Activated CD8-positive, alpha-beta T cell treated with anti-CD3 and anti-CD28 coated beads, Interleukin-2, amount 10 ng/mL, durations not matched to agents 7 days and 5 days (primary cell): ENCODE measurements at regions not wholly inside any gene's neighbourhood (a gene's known extent, or its start where the extent isn't known, plus 50 kb on each side); places are given as distances from the start of the nearest gene placed in this dataset.

ENCODE experiments used
- ATAC-seq: fragments of 150-1000 bp; cut with Tn5 transposase; one replicate; pipeline ENCODE4 v1.10.0; 2021; ENCODE audit warnings: moderate library complexity
- CTCF ChIA-PET: fragments of 350-600 bp; sonication (Branson Sonifier 250); formaldehyde crosslinking; loops from one replicate; lab custom pipeline; 2021; ENCODE audit warnings: antibody characterized with exemption; lab: Charles Lee
- POLR2A ChIA-PET: fragments of 350-600 bp; sonication (Branson Sonifier 250); formaldehyde crosslinking; loops from one replicate; lab custom pipeline; 2021; ENCODE audit warnings: antibody characterized with exemption; lab: Charles Lee
- DNase-seq: peaks from one replicate; pipeline ENCODE4 v3.0.0-alpha.2; 2020
- H3K27ac Mint-ChIP-seq: one replicate; pipeline ENCODE4 v1.8.0; 2021; ENCODE audit warnings: mild to moderate bottlenecking, mixed read lengths
- H3K27me3 Mint-ChIP-seq: one replicate; pipeline ENCODE4 v1.8.0; 2021; ENCODE audit warnings: low read depth, mixed read lengths
- H3K36me3 Mint-ChIP-seq: one replicate; pipeline ENCODE4 v1.8.0; 2021; ENCODE audit warnings: low read depth, mixed read lengths
- H3K4me1 Mint-ChIP-seq: one replicate; pipeline ENCODE4 v1.8.0; 2021; ENCODE audit warnings: low read depth, mixed read lengths
- H3K4me3 Mint-ChIP-seq: one replicate; pipeline ENCODE4 v1.8.0; 2021; ENCODE audit warnings: mild to moderate bottlenecking, mixed read lengths
- H3K9me3 Mint-ChIP-seq: one replicate; pipeline ENCODE4 v1.8.0; 2022; ENCODE audit warnings: mixed read lengths; ENCODE audit not compliant: insufficient read depth

- Mint-ChIP-seq H3K36me3 (no peaks in the 10 kb centered on the region), H3K27me3 (no peaks in the 10 kb centered on the region), H3K4me1 (no peaks in the 10 kb centered on the region), H3K27ac (no peak overlapping the region), H3K4me3 (no peak overlapping the region), H3K9me3 (peaks cover 7% of the 10 kb centered on the region)
- CTCF ChIA-PET = no interaction called here
- ATAC-seq (no peak), DNase-seq (no peak)
- POLR2A ChIA-PET = no interaction called here
Observed at GRCh38 chr5:117833691-117834090, 1154.7 kb downstream of the DTWD2 start.

- CTCF ChIA-PET = no interaction called here
- POLR2A ChIA-PET = no interaction called here
- no peak overlapping the region for H3K27ac Mint-ChIP-seq
- ATAC-seq (no peak), DNase-seq (no peak)
- no peaks in the 10 kb centered on the region for H3K4me1 Mint-ChIP-seq
- peaks cover 6% of the 10 kb centered on the region for H3K9me3 Mint-ChIP-seq
- H3K4me3 Mint-ChIP-seq = no peak overlapping the region
- no peaks in the 10 kb centered on the region for H3K27me3 Mint-ChIP-seq
- H3K36me3 Mint-ChIP-seq = no peaks in the 10 kb centered on the region
Observed at GRCh38 chr5:117829646-117830045, 1158.7 kb downstream of the DTWD2 start.

GRCh38 chr5:117813850-117814249 is 1174.5 kb downstream of the DTWD2 start:
- ATAC-seq (no peak), DNase-seq (no peak)
- H3K4me3 Mint-ChIP-seq = no peak overlapping the region
- ChIA-PET CTCF (no interaction called here), POLR2A (no interaction called here)
- H3K27ac Mint-ChIP-seq = no peak overlapping the region
- H3K9me3 Mint-ChIP-seq = no peaks in the 10 kb centered on the region
- H3K27me3 Mint-ChIP-seq = no peaks in the 10 kb centered on the region
- H3K36me3 Mint-ChIP-seq = no peaks in the 10 kb centered on the region
- H3K4me1 Mint-ChIP-seq = no peaks in the 10 kb centered on the region

GRCh38 chr5:117812861-117813260 is 1175.5 kb downstream of the DTWD2 start:
- CTCF ChIA-PET = no interaction called here

GRCh38 chr5:117809251-117809650 is 1179.1 kb downstream of the DTWD2 start:
- ChIA-PET CTCF (no interaction called here), POLR2A (no interaction called here)
- Mint-ChIP-seq H3K4me3 (no peak overlapping the region), H3K4me1 (no peaks in the 10 kb centered on the region), H3K9me3 (peaks cover 16% of the 10 kb centered on the region), H3K27ac (no peak overlapping the region), H3K36me3 (no peaks in the 10 kb centered on the region), H3K27me3 (no peaks in the 10 kb centered on the region)
- no peak for ATAC-seq
- DNase-seq = no peak

More at GRCh38 chr5:117812861-117813260, 1175.5 kb downstream of the DTWD2 start:
- Mint-ChIP-seq H3K4me1 (no peaks in the 10 kb centered on the region), H3K36me3 (no peaks in the 10 kb centered on the region), H3K27me3 (no peaks in the 10 kb centered on the region), H3K27ac (no peak overlapping the region), H3K4me3 (no peak overlapping the region), H3K9me3 (no peaks in the 10 kb centered on the region)
- ATAC-seq (no peak), DNase-seq (no peak)
- POLR2A ChIA-PET = no interaction called here

GRCh38 chr5:117805058-117805457 is 1183.3 kb downstream of the DTWD2 start:
- ATAC-seq (no peak), DNase-seq (no peak)
- Mint-ChIP-seq H3K9me3 (peaks cover 16% of the 10 kb centered on the region), H3K4me1 (no peaks in the 10 kb centered on the region), H3K27me3 (no peaks in the 10 kb centered on the region), H3K4me3 (no peak overlapping the region), H3K36me3 (no peaks in the 10 kb centered on the region), H3K27ac (no peak overlapping the region)
- ChIA-PET POLR2A (no interaction called here), CTCF (no interaction called here)

GRCh38 chr5:117803533-117803932 is 1184.8 kb downstream of the DTWD2 start:
- H3K4me1 Mint-ChIP-seq = no peaks in the 10 kb centered on the region
- H3K4me3 Mint-ChIP-seq = no peak overlapping the region
- POLR2A ChIA-PET = no interaction called here
- H3K9me3 Mint-ChIP-seq = peaks cover 16% of the 10 kb centered on the region
- CTCF ChIA-PET = no interaction called here
- H3K36me3 Mint-ChIP-seq = no peaks in the 10 kb centered on the region
- no peaks in the 10 kb centered on the region for H3K27me3 Mint-ChIP-seq
- H3K27ac Mint-ChIP-seq = no peak overlapping the region
- ATAC-seq (no peak), DNase-seq (no peak)

- Mint-ChIP-seq H3K36me3 (no peaks in the 10 kb centered on the region), H3K4me1 (no peaks in the 10 kb centered on the region), H3K9me3 (peaks cover 6% of the 10 kb centered on the region), H3K27me3 (no peaks in the 10 kb centered on the region), H3K4me3 (no peak overlapping the region), H3K27ac (no peak overlapping the region)
- ATAC-seq = no peak
- ChIA-PET POLR2A (no interaction called here), CTCF (no interaction called here)
- DNase-seq = no peak
Observed at GRCh38 chr5:117801583-117801982, 1186.8 kb downstream of the DTWD2 start.

GRCh38 chr5:117800261-117800660 is 1188.1 kb downstream of the DTWD2 start:
- DNase-seq (no peak), ATAC-seq (no peak)
- POLR2A ChIA-PET = no interaction called here
- CTCF ChIA-PET = no interaction called here
- H3K36me3 Mint-ChIP-seq = no peaks in the 10 kb centered on the region
- no peak overlapping the region for H3K4me3 Mint-ChIP-seq
- no peaks in the 10 kb centered on the region for H3K27me3 Mint-ChIP-seq
- H3K4me1 Mint-ChIP-seq = no peaks in the 10 kb centered on the region
- H3K27ac Mint-ChIP-seq = no peak overlapping the region
- no peaks in the 10 kb centered on the region for H3K9me3 Mint-ChIP-seq

GRCh38 chr5:117794847-117795246 is 1193.5 kb downstream of the DTWD2 start:
- Mint-ChIP-seq H3K4me1 (no peaks in the 10 kb centered on the region), H3K27ac (no peak overlapping the region), H3K27me3 (no peaks in the 10 kb centered on the region), H3K4me3 (no peak overlapping the region), H3K9me3 (peaks cover 7% of the 10 kb centered on the region), H3K36me3 (no peaks in the 10 kb centered on the region)
- POLR2A ChIA-PET = no interaction called here
- DNase-seq = no peak
- CTCF ChIA-PET = no interaction called here
- ATAC-seq = no peak

GRCh38 chr5:117793963-117794362 is 1194.4 kb downstream of the DTWD2 start:
- DNase-seq = no peak
- Mint-ChIP-seq H3K36me3 (no peaks in the 10 kb centered on the region), H3K27me3 (no peaks in the 10 kb centered on the region), H3K4me3 (no peak overlapping the region), H3K4me1 (no peaks in the 10 kb centered on the region), H3K27ac (no peak overlapping the region), H3K9me3 (peaks cover 7% of the 10 kb centered on the region)
- ChIA-PET POLR2A (no interaction called here), CTCF (no interaction called here)
- no peak for ATAC-seq

- CTCF ChIA-PET = no interaction called here
Observed at GRCh38 chr5:117792476-117792875, 1195.9 kb downstream of the DTWD2 start.

GRCh38 chr5:117788596-117788995 is 1199.8 kb downstream of the DTWD2 start:
- Mint-ChIP-seq H3K36me3 (no peaks in the 10 kb centered on the region), H3K27ac (no peak overlapping the region), H3K4me1 (no peaks in the 10 kb centered on the region), H3K9me3 (peaks cover 7% of the 10 kb centered on the region), H3K4me3 (no peak overlapping the region), H3K27me3 (no peaks in the 10 kb centered on the region)
- POLR2A ChIA-PET = no interaction called here
- ATAC-seq (no peak), DNase-seq (no peak)
- CTCF ChIA-PET = no interaction called here

More at GRCh38 chr5:117792476-117792875, 1195.9 kb downstream of the DTWD2 start:
- H3K27me3 Mint-ChIP-seq = no peaks in the 10 kb centered on the region
- H3K27ac Mint-ChIP-seq = no peak overlapping the region
- no peaks in the 10 kb centered on the region for H3K36me3 Mint-ChIP-seq
- POLR2A ChIA-PET = no interaction called here
- no peaks in the 10 kb centered on the region for H3K4me1 Mint-ChIP-seq
- DNase-seq (no peak), ATAC-seq (no peak)
- H3K9me3 Mint-ChIP-seq = peaks cover 7% of the 10 kb centered on the region
- H3K4me3 Mint-ChIP-seq = no peak overlapping the region
